Fibroblast of skin of left quadriceps (primary cell): ENCODE measurements at regions not wholly inside any gene's neighbourhood (a gene's known extent, or its start where the extent isn't known, plus 50 kb on each side); places are given as distances from the start of the nearest gene placed in this dataset.
A peak's percentile ranks its signal among the peaks of the same experiment; 100 is the strongest.

Source experiments
- DNase-seq, 2 experiments: peaks; one replicate each; pipeline ENCODE4 v3.0.0-alpha.2; 2013; ENCODE audit warnings: low read depth in 2 of 2

DNA sequence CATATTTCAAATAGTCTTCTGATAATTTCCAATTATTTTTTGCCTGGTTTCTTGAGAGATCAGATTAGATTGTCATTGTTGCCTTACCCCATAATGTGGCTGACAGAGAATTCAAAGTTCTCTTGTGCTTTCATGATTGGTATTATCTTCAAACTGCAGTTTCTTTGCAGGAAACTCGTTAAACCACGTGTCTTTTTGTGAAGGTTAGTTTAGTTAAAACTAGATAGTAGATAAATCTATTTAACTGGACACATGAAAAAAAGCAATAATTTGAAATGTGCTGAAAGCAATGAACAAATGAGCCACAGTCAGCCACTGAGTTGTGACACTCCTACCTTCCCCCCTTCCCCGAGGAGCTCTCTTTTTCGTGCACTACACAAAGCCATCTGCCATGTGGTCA is 327.5 kb upstream of the UMPS start:
- DNase-seq: no peak

DNA sequence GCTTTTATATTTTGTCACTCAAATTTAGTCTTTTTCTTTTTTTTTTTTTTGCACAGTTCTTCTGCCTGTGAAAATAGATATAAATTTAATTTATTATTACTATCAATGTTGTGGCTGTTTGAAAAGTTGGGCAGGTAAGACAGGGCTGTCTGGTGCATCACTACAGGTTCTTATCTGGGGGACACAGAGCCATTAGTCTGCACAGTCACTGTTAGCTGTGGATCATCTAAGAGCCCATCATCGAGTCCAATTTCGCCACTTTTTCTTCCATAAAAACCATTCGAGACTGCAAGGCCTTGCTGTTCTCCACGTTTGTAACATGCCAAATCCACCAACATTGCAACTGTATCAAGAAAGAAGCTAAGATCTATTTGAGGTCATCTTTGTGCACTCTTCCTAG is 325.6 kb upstream of the UMPS start:
- DNase-seq: no peak

DNA sequence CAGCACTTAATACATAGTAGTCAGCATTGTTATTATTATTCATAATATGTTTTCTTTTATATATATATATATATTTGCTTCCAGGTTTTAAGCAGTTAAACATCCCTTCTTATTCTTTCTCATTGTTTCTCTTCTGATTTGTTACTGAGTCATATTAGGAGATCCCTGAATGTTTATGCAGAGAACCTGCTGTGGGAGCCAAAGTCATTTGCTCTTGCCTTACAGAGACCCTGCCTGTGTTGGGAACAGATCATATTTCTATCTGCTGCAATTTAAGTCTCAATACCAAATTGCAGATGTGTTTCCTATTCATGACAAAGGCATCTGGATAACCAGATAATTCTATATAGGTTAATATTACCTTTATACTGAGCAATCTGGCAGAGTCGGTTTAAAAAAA is 323.0 kb upstream of the UMPS start:
- peak; percentile 10 to 25 for DNase-seq

DNA sequence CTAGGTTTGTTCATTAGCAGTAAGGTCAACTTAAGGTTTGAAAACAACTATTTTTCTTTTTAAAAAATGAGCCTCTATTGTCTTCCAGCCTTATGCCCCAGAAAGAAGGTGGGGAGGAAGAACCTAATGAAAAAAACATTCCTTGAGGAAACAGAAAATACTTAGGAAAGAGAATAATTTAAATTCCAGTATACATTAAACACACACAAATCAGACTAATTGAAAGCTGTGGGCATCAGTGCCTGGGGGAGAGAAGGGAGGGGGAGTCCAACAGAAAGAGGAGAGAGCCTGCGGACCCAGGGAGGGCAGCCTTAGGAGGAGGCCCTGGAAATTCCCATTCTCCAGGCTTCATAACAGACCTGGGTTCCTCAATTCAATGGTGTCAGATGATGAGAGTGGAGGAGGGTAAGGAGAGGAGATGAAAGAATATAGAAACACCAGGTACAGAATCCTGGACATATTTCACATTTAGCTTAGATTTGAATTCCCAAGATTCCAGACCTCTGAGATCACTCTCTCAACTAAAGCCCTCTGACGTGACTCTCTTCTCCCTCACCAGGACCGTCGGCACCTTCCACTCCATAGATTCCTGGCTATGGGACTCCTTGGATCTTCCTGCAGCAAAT is 320.5 kb upstream of the UMPS start:
- DNase-seq: peak; percentile 26 to 34

DNA sequence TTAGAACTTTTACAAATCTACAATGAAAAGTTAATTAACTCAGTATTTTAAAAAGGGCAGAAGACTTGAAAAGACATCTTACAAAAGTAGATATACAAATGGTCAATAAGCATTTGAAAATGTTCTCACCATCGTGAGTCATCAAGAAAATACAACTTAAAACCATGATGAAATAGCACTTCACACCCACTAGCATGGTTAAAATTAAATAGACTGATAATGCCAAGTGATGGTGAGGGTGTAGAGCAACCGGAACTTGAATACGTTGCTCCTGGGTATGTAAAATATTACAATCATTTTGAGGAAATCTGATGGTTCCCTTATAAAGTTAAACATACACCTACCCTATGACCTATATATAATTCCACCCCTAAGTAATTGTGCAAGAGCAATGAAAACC is 319.8 kb upstream of the UMPS start:
- DNase-seq: no peak

DNA sequence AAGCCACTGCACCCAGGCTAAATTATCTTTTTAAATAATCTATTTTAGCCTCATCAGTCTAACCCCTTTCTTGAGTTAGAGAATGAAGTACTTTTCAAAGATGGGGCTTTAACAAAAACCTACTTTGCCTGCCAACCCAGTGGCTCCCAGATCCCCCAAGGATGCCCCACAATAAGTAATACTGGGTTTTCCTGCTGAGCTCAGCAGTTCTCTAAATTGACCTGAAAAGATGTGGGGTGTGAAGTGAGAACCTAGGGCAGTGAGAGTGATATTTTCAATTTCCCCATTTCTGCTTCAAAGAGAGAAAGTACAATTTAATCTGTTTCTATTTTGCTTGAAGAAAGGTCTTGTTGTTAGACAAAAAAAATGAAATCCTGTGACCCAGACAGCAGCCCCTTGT is 318.5 kb upstream of the UMPS start:
- no peak for DNase-seq

DNA sequence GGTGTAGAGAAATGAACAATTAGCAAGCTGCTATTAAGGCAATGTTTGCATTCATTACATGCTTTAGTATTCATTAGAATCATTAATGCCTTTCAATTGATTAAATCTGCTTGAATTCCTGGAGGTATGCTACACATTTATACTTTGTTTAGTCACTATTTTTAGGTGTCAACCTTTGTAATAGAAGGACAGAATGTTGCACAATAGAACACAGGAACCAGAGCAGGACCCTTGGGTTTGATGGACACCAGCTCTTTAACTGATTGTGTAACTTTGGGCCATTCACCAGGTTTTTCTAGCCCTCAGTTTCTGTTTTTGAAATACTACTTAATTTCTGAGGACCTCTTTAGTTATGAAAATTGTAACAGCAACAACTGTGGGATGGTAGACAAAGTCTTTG is 317.6 kb upstream of the UMPS start:
- no peak for DNase-seq

DNA sequence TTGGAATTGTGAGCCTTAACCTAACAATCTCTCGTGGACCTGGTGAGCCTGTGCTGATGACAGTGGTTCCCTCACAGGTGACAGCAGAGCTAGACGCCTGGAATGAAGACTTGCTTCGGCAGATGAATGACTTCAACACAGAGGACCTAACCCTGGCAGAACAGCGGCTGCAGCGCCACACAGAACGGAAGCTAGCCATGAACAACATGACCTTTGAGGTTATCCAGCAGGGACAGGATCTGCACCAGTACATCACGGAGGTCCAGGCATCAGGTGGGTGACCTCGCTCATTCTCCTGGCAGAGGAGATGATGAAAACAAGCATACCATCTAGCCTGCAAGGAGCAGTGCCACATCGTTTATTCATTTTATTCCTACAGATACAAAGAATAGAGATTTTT is 316.9 kb upstream of the UMPS start:
- no peak for DNase-seq

DNA sequence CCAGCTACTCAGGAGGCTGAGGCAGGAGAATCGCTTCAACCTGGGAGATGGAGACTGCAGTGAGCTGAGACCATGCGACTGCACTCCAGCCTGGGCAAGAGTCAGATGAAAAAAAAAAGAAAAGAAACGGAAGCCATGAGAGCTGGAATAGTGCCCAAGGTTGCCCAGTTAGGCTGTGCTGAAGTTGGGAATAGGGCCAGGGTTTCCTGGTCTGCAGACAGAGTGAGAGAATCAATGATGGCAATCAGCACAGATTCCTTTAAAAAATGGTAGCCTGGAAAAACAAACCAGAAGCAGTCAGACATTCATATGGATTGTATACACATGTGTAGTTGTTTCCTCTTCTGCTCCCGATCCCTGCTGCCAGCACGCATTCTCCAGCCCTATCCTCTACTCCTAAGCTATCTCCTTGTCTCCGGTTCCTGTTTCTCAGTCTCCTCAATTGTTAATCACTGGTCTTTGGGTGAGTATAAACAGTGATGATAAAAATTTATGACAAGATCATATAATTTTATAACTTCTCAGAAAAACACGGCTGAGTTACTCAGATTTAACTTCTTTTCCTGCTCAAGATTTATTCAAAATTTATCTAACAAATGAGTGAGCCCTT is 316.2 kb upstream of the UMPS start:
- DNase-seq: no peak

DNA sequence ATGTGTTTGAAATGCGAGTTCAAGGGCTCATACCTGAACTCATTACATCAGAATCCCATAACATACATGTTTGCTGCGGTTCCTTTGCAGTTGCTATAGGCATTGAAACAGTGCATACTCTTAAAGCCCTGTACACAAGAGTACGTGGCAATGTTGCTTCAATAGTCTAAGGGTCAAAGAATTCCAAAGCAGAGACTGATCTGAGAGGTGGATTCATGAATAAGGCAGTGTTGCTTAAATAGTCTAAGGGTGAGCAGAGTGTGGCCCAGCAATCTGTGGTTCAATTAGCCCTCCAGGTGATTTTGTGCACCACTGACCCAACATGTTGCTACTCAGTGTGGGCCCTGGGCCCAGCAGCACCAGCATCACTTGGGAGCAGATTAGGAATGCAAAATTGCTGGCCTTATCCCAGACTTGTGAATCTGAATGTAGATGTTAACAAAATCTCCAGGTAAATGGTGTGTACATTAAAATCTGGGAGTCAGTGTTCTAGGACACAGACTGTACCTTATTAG is 314.7 kb upstream of the UMPS start:
- no peak for DNase-seq

DNA sequence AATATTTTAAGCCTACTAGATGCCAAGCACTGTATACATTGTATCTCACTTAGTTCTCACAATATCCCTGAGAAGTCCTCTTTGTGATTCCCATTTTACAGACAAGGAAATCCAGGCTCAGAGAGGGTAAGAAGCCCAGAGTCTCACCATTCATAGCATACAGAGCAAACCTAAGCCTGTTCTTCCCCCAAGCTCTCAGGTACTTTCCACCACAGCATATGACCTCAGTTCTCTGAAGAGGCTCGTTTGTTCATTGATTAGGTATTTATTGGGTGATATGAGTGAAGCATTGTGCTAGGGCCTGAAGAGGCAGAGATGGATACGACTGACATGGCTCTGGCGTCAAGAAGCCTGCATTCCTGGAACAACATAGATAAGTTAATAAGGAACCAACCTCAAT is 310.9 kb upstream of the UMPS start:
- no peak for DNase-seq

DNA sequence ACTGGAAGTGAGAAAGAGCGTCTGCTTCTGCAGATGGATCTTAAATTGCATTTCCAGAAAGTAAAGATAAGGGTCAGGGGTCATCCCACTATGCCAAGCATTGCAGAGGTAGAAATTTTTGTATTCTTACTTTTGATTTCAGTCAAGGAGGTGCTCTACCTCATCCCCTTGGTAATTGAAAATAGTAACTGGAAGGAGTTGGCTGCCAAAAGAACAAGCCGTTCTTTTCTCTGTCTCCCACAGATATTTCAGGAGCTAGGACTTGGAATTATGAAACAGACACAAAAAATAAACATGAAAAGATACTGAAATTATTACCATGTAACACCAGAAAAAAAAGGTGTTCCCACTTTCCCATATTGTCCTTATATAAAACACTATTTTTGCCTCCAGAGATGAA is 309.9 kb upstream of the UMPS start:
- no peak for DNase-seq

DNA sequence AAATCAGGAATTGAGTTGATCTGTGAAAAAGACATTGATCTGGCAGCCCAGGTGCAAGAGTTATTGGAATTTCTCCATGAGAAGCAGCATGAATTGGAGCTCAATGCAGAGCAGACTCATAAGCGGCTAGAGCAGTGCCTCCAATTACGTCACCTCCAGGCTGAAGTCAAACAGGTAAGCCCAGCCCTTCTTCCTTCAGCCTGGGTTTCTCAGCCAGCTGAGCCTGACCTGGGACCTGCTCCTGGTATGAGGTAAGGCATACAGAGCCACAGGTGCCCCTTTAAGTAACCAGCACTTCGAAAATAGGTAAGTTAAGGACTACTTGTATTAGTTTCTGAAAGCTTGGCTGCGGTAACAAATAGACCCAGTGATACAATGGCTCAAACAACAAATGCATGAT is 307.4 kb upstream of the UMPS start:
- DNase-seq: no peak

DNA sequence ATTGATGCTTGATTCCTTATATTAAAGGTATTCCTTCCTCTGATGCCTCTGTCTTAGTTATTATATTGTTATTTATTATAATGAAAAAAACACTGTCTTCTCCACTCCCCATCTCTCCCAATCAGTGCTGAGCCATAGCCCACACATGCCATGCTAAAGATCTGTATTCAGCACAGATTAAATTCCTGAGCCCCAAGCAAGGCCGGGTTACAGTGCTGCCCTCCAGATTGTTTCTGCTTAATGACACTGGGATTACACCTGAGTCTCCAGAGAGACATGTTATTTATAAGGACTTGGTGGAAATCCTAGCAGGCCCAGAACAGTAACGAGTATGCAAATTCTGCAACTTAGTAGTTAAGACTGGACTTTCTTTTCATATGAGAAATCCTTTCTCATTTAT is 305.9 kb upstream of the UMPS start:
- DNase-seq: no peak

DNA sequence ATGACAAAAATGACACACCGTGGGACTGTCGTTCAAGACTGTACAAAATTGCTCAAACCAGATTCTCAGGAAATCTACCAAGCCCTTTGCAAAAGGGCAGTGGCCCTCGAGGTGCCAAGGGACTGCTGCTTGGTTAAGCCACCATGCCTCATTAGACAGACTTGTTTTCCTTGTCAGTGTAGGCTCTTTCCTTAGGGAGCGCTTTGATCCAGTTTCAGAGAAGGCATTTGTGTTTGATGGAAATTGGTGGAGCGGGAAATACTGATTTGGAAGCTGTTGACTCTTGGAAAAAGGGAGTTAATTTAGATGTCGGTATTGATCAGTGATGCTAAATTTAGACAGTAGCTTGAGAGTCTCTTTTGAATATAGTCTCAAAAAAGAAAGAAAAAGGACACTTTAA is 304.3 kb upstream of the UMPS start:
- no peak for DNase-seq

DNA sequence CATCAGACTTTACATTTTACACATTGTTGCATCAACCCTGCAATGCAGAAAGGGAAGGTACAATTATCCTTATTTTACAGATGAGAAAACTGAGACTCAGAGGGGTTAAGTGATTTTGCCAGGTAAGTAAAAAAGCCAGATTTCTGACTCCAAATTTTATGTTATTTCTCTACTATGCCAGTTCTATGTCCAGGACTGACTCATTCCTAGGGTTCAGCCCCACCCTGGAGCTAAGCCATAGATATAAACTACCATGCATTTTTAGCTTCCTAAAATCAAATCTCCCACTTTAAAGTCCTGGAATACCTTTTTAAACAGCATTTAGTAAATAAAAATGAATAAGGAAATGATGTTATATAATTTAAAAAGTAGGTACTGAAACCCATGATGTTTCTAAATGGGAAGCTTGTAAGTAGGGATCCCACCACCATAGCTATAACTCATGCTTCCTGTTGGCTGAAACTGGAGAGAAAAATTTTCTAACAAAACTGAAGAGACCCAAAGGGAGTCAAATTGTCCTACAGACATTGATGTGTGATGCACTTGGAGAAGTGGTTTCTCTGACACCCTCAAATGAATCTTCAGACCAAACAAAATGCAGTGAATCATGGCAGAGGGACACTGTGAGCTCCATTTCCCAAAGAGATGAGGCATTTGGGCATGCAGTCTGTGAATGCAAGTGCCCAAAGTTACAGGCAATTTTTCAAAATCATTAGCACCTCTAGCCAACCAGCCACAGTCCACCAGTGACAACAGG is 301.7 kb upstream of the UMPS start:
- no peak for DNase-seq

DNA sequence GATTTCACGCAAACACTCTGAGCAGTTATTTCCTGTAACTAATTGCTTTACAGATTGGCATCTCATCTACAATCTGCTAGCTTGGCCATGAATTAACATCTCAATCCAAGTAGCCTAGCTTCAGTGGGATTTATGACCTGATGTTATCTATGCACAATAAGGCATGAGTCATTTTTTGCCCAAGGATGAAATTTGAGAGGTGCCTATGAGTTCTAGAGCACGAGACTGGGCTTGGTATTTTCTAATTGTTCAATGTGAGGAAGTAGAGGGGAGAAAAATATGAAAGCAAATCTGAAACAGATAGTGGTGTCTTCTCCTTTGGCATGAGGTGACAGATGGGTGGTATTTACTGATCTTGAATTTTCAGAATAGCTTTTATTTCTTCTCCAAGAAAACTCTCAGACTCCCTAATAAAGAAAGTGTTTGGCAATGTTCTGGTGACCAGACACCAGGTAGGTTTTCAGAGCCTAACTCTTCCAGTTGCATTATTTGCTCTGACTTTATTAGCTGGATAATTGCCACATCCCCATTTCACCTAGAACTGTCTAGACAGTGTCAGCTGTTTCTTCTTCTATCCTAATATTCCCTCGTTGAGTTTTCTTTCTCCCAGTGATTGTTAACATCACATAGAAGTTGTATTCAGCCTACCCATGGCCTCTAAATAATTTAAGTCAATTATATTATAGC is 301.0 kb upstream of the UMPS start:
- peak; percentile 45 to 51 for DNase-seq

DNA sequence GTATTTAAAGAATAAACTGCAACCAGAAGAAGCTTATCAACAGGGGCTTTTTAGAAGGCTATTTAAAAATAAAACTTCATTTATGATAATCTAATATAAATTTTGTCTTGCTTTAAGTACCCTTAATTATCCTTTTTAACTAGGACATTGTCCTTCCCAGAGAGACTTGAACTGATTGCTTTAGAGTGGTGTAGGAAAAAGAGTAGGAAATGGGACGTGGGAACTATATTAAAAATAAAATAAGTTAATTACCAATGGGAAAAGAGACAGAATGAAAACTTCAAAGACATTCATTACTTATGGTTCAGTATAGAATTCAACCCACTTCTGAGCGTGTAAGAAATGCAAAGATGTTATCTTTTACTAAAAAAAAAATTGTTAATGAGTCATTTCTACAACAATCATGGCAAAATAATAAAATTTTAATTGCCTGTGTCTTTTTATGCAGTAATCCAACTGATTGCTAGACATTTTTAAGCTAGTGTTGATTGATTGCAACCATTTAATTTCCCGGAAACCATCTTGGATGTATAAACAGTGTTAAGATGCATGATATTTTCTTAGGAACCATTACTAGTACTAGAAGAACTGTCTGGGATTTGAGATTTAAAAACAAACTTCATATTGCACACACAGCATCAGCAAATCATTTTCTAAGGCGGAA is 298.8 kb upstream of the UMPS start:
- no peak for DNase-seq

DNA sequence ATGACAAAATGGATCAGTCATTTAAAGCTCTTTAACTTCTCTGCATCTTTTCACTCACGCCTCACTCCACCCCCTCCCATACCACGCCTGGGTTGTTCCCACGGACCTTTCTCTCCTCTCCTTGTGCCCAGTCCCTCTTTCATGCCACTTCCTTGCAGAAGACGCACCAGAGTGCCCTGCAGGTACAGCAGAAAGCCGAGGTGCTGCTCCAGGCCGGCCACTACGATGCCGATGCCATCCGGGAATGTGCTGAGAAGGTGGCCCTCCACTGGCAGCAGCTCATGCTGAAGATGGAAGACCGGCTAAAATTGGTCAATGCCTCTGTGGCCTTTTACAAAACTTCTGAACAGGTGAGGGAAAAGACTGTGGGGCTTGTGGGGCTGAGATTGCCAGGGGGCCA is 296.1 kb upstream of the UMPS start:
- no peak for DNase-seq

DNA sequence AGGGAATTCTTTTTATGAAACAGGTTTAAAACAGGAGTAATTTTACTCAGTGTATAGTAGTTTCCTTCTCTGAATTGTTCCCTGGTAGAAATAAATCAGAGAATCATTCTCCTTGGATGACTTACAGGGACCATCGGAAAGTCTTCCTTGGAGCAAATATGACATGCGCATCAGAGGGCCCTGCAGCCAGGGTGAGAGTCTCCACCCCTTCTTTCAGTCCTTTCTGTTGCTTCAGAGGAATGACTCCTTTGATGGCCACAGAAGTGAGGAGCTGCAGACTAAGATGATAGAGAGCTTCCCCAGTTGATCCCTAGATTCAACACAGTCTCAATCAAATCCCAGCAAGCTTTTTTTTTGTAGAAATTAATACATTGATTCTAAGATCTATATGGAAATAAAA is 294.8 kb upstream of the UMPS start:
- DNase-seq: no peak

DNA sequence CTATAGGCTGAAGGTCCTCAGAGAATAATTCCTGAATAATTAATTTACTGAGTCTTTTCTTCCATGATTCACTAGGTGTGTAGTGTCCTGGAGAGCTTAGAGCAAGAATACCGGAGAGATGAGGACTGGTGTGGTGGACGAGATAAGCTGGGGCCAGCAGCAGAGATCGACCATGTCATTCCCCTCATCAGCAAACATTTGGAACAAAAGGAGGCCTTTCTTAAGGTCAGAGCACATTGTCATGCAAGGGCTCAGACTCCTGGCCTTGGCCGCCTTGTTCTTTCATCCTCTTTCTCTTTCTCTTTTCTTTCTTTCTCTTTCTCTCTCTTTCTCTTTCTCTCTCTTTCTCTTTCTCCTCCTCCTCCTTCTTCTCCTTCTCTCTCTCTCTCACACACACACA is 291.4 kb upstream of the UMPS start:
- no peak for DNase-seq

DNA sequence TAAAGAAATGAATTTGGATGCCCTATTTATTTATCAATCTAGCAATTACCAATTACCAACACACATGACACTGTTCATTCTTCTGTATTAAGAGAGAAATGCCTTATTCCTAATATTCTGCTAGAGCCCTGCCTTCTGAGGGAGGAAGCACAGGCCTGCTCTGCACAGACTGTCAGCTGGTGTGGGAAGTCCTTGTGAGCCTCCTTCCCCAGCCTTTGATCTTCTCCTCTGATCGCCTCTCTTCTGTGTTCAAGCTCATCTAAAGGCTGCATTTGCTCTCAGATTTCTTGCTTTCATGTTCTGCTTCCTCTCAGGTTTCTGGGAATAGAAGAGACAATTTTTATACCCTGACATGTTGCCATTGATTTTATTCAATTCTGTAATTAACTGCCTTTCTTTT is 290.6 kb upstream of the UMPS start:
- DNase-seq: no peak
